ENCODE measurements at regions not wholly inside any gene's neighbourhood (a gene's known extent, or its start where the extent isn't known, plus 50 kb on each side); places are given as distances from the start of the nearest gene placed in this dataset.

DNA sequence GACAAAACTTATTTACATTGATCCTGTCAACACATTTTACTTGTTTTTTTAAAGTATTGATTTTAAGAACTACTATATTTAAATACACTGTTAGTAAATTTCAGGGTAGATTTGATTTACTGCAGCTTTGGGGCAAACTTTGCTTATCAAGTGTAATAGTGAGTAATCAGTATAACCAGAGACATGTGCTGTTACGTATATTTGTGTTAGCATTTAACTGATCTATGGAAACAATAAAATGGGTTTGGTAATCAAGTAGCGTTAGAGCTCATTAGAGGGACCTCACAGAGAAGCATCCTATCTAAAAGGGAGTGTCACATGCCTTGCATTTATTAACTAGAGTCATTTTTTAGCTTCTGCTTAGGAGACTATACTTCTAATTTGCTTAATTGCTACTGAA lies 131.5 kb upstream of the ALCAM start:
- intact Hi-C loops (cut with DNase I), result no loop called here
- no peaks in the 10 kb centered on the region for H3K4me1 ChIP-seq
- no peak overlapping the region for H3K27ac ChIP-seq
- no peak overlapping the region for H3K4me3 ChIP-seq
- H3K36me3 ChIP-seq, result no peaks in the 10 kb centered on the region
- H3K27me3 ChIP-seq, result no peaks in the 10 kb centered on the region
- TF ChIP-seq EP300 (IDR thresholded peaks at IDR 0.05), result no peak
- TF ChIP-seq, protein P1, sequence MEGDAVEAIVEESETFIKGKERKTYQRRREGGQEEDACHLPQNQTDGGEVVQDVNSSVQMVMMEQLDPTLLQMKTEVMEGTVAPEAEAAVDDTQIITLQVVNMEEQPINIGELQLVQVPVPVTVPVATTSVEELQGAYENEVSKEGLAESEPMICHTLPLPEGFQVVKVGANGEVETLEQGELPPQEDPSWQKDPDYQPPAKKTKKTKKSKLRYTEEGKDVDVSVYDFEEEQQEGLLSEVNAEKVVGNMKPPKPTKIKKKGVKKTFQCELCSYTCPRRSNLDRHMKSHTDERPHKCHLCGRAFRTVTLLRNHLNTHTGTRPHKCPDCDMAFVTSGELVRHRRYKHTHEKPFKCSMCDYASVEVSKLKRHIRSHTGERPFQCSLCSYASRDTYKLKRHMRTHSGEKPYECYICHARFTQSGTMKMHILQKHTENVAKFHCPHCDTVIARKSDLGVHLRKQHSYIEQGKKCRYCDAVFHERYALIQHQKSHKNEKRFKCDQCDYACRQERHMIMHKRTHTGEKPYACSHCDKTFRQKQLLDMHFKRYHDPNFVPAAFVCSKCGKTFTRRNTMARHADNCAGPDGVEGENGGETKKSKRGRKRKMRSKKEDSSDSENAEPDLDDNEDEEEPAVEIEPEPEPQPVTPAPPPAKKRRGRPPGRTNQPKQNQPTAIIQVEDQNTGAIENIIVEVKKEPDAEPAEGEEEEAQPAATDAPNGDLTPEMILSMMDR (IDR thresholded peaks at IDR 0.05), result no peak
- no peaks in the 10 kb centered on the region for H3K9me3 ChIP-seq
- no peak for DNase-seq
- WGBS, 2 donors, result 40 to 69% methylated on average over 2 of the region's 2 CpGs

DNA sequence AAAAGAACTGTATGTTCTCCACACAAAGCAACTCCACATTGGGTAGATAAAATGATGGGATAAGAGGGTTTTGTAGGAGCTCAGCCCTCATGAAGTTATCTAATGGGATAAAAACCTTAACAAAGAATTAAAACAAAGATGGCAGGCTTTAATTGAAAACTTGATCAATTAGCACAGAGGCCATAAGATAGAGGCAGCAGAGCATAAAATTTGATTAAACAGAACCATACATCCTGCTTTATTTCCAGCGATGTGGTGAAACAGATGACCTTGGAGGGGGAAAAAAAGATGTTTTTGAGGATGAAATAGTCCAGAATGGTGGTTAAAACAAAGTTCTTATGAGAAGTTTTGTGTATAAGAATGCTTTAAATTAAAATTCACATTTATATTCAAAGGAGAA lies 130.9 kb upstream of the ALCAM start:
- Histone ChIP-seq H3K27me3 (no peaks in the 10 kb centered on the region), H3K27ac (no peak overlapping the region), H3K36me3 (no peaks in the 10 kb centered on the region), H3K9me3 (no peaks in the 10 kb centered on the region), H3K4me1 (no peaks in the 10 kb centered on the region), H3K4me3 (no peak overlapping the region)
- TF ChIP-seq POLR2A (IDR thresholded peaks at IDR 0.05) (no peak), POLR2AphosphoS5 (IDR thresholded peaks at IDR 0.05) (no peak), EP300 (IDR thresholded peaks at IDR 0.05) (no peak)
- TF ChIP-seq, protein P1 (IDR thresholded peaks at IDR 0.05), result no peak
- no peak for DNase-seq
- 60 to 80% methylated on average over 1 of the region's 1 CpG for WGBS, 2 donors
- intact Hi-C loops (cut with DNase I), result no loop called here

DNA sequence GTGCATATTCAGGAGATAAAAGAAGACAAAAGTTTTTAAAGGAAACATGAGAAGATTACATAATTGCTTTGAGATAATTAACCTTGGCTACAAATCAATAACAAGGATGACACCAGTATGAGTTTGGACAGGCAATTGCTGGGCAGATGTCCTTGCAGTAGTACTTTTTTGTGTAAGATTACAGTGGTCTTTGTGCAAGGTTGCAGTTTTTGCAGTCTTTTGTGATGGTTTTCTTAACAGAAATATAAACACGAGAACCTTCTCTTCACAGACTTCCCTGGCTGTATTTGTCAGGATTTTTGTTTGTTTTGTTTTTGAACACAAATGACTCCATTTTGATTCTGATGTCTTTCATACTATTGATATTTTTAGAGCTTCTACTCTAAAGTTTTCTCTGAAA lies 128.3 kb upstream of the ALCAM start:
- DNase-seq, result no peak
- Histone ChIP-seq H3K4me3 (no peak overlapping the region), H3K4me1 (no peaks in the 10 kb centered on the region), H3K36me3 (no peaks in the 10 kb centered on the region), H3K9me3 (no peaks in the 10 kb centered on the region), H3K27me3 (no peaks in the 10 kb centered on the region), H3K27ac (no peak overlapping the region)
- intact Hi-C loops (cut with DNase I), result no loop called here
- TF ChIP-seq EP300 (IDR thresholded peaks at IDR 0.05) (no peak), POLR2AphosphoS5 (IDR thresholded peaks at IDR 0.05) (no peak)
- WGBS, 2 donors, result 63 to 76% methylated on average over 1 of the region's 1 CpG

DNA sequence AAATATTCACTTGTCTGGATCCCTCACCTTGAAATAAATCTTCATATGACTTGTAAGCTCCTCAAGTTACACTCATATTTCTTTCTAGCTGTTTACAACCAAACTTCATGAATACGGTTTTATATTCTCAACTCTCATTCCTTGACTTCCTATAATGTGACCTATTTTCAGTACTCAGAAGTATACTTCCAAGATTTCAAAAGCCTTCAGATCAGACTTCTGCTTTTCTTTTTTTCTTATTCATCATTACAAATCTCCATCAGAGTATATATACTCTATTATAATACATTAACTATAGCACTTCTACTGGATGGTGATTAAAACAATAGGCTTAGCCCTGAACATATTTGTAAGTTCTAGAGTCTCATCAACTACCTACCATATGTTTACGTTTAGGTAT lies 123.6 kb upstream of the ALCAM start:
- H3K9me3 ChIP-seq, result no peaks in the 10 kb centered on the region
- WGBS, 2 donors, result 70 to 80% methylated on average over 2 of the region's 2 CpGs
- TF ChIP-seq, protein P1 (IDR thresholded peaks at IDR 0.05), result no peak

DNA sequence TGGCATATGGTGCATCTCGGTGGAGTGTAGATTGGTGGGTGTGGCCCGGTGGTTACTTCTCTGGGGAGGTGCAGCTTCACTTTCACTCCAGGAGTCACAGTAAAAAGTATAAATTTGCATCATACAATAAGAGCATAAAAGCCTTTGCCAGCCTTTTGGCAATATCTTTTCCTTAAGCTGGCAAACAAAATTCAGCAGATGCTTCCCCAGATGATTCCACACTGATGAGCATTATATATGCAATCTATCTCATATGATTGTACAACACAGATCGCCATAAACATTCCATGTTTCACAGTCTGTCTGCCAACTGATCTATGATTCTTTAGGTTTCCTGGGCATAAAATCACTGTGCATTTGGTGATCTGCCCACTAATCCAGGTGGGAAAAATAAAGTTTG lies 120.2 kb upstream of the ALCAM start:
- Histone ChIP-seq H3K27ac (no peak overlapping the region), H3K4me3 (no peak overlapping the region), H3K4me1 (no peaks in the 10 kb centered on the region), H3K9me3 (peaks cover 0 to 3% (median 0%) of the 10 kb centered on the region in 4 donors), H3K36me3 (no peaks in the 10 kb centered on the region), H3K27me3 (no peaks in the 10 kb centered on the region)
- 77 to 88% methylated on average over 3 of the region's 3 CpGs for WGBS, 2 donors
- intact Hi-C loops (cut with DNase I), result no loop called here
- no peak for DNase-seq
- TF ChIP-seq POLR2AphosphoS5 (IDR thresholded peaks at IDR 0.05) (no peak), POLR2A (IDR thresholded peaks at IDR 0.05) (no peak), EP300 (IDR thresholded peaks at IDR 0.05) (no peak)
- TF ChIP-seq, protein P1 (IDR thresholded peaks at IDR 0.05), result no peak

More for the DNA sequence above, 123.6 kb upstream of the ALCAM start:
- no peaks in the 10 kb centered on the region for H3K27me3 ChIP-seq
- DNase-seq, result no peak
- no peaks in the 10 kb centered on the region for H3K36me3 ChIP-seq
- H3K4me3 ChIP-seq, result no peak overlapping the region
- intact Hi-C loops (cut with DNase I), result no loop called here
- H3K4me1 ChIP-seq, result no peaks in the 10 kb centered on the region
- H3K27ac ChIP-seq, result no peak overlapping the region

Measured in sigmoid colon (tissue), 6 donors.